PC-9 (cell line): ENCODE measurements at regions not wholly inside any gene's neighbourhood (a gene's known extent, or its start where the extent isn't known, plus 50 kb on each side); places are given as distances from the start of the nearest gene placed in this dataset.

Experiments
- BruUV-seq: library from RNA; stranded (reverse); fragments of 400-500 nt; replicated peaks from 2 replicates; lab custom pipeline; 2021; lab: Mats Ljungman, UMichigan
- CTCF ChIA-PET: fragments of 300-600 bp; sonication (Branson Sonifier 250); formaldehyde crosslinking; loops from one replicate; lab custom pipeline; 2022; ENCODE audit warnings: antibody characterized with exemption; lab: Charles Lee
- POLR2A ChIA-PET: fragments of 300-600 bp; sonication (Branson Sonifier 250); formaldehyde crosslinking; loops from one replicate; lab custom pipeline; 2022; ENCODE audit warnings: antibody characterized with exemption; ENCODE audit not compliant: unreplicated experiment; lab: Charles Lee
- DNase-seq, 2 experiments: peaks; one replicate each; pipeline versions ENCODE4 v3.0.0 to v3.0.0-alpha.2; 2015 to 2022; ENCODE audit warnings: mixed read lengths in 1 of 2
- H2AFZ ChIP-seq: fragments of 200-600 bp; sonication (generic); 2 replicates; pipeline ENCODE4 v1.8.1; 2017; ENCODE audit warnings: antibody characterized with exemption
- H3F3A ChIP-seq: fragments of 200-600 bp; sonication (generic); 2 replicates; pipeline ENCODE4 v1.8.1; 2017; ENCODE audit warnings: antibody characterized with exemption, mild to moderate bottlenecking, low read depth; ENCODE audit not compliant: insufficient read depth
- H3K27ac ChIP-seq: fragments of 200-600 bp; sonication (generic); 2 replicates; pipeline ENCODE4 v1.6.1; 2016; ENCODE audit warnings: mixed run types
- H3K27me3 ChIP-seq: fragments of 200-600 bp; sonication (generic); 2 replicates; pipeline ENCODE4 v1.6.1; 2016; ENCODE audit warnings: low read depth, mixed run types; ENCODE audit not compliant: insufficient read depth
- H3K36me3 ChIP-seq: fragments of 200-600 bp; sonication (generic); 2 replicates; pipeline ENCODE4 v1.6.1; 2016; ENCODE audit warnings: low read depth, mixed run types
- H3K4me1 ChIP-seq: fragments of 200-600 bp; sonication (generic); replicated peaks from 2 replicates; pipeline ENCODE4 v1.6.1; 2016; ENCODE audit warnings: mixed run types; ENCODE audit not compliant: insufficient read depth
- H3K4me2 ChIP-seq: fragments of 200-600 bp; sonication (generic); 2 replicates; pipeline ENCODE4 v1.6.1; 2017; ENCODE audit warnings: mixed run types
- H3K4me3 ChIP-seq: fragments of 200-600 bp; sonication (generic); 2 replicates; pipeline ENCODE4 v1.6.1; 2016; ENCODE audit warnings: mixed run types
- H3K79me2 ChIP-seq: fragments of 200-600 bp; sonication (generic); 2 replicates; pipeline ENCODE4 v1.6.1; 2017; ENCODE audit warnings: low read depth, mixed run types
- H3K9me2 ChIP-seq: fragments of 200-600 bp; sonication (generic); 2 replicates; pipeline ENCODE4 v1.8.1; 2017; ENCODE audit warnings: mild to moderate bottlenecking; ENCODE audit not compliant: insufficient read depth
- H3K9me3 ChIP-seq: fragments of 200-600 bp; sonication (generic); 2 replicates; pipeline ENCODE4 v1.8.1; 2016; ENCODE audit warnings: low read depth; ENCODE audit not compliant: insufficient read depth
- H4K20me1 ChIP-seq: fragments of 200-600 bp; sonication (generic); 2 replicates; pipeline ENCODE4 v1.8.1; 2017; ENCODE audit not compliant: insufficient read depth
- CTCF ChIP-seq: fragments of 200-600 bp; sonication (generic); conservative IDR thresholded peaks from 2 replicates; pipeline ENCODE4 v1.6.1; 2017; ENCODE audit warnings: mixed run types, antibody characterized with exemption, mild to moderate bottlenecking, moderate library complexity
- EZH2 ChIP-seq: fragments of 200-600 bp; sonication (generic); IDR thresholded peaks from 2 replicates; pipeline ENCODE4 v1.8.0; 2017; ENCODE audit warnings: antibody characterized with exemption, low read depth
- intact Hi-C: fragments of 100-400 bp; cut with micrococcal nuclease; formaldehyde crosslinking; loops from one replicate; pipeline ENCODE4 v1.10.0; 2022; ENCODE audit not compliant: unreplicated experiment

- H4K20me1 ChIP-seq, result no peaks in the 10 kb centered on the region
- intact Hi-C loops, result loop anchor here (2.0 to 5.0 kb wide), 6 partner anchors 123 to 427 kb away; partner anchors contain the start of gene SH3BP4
- no peaks in the 10 kb centered on the region; the same call in 1 of the 2 replicates for H3K9me3 ChIP-seq
- peaks cover 39% of the 10 kb centered on the region for H3F3A ChIP-seq
- no peak for TF ChIP-seq EZH2
- TF ChIP-seq CTCF, result no peak
- peak overlapping the region; percentile 67 for H3K4me2 ChIP-seq
- H2AFZ ChIP-seq, result peak overlapping the region; percentile 35; the same call in 1 of the 2 replicates
- ChIA-PET POLR2A (interaction anchor here (0.6 kb wide), 1 partner anchor 10 kb away, joined by 7 read pairs; no protein-coding TSS in a partner anchor), CTCF (interaction anchor here (1.0 to 1.2 kb wide), 2 partner anchors 14 to 16 kb away, joined by 3 read pairs; no protein-coding TSS in a partner anchor)
- no peaks in the 10 kb centered on the region for H3K79me2 ChIP-seq
- peaks cover 75% of the 10 kb centered on the region for H3K4me1 ChIP-seq
- no peaks in the 10 kb centered on the region for H3K27me3 ChIP-seq
- peak; percentile 86 to 96 for DNase-seq
- BruUV-seq, result no TSS peak
- peak overlapping the region; percentile 90 for H3K27ac ChIP-seq
- H3K4me3 ChIP-seq, result no peak overlapping the region
- no peaks in the 10 kb centered on the region for H3K36me3 ChIP-seq
- no peaks in the 10 kb centered on the region for H3K9me2 ChIP-seq
Measured at GRCh38 chr2:234679741-234680687, 183.1 kb upstream of the ARL4C start.

- CTCF ChIA-PET, result interaction anchor here (1.0 kb wide), 1 partner anchor 16 kb away, joined by 3 read pairs; no protein-coding TSS in a partner anchor
- Histone ChIP-seq H3K9me2 (no peaks in the 10 kb centered on the region), H3K4me3 (no peak overlapping the region), H3F3A (peaks cover 39% of the 10 kb centered on the region), H3K4me2 (peak overlapping the region; percentile 67), H3K27ac (peak overlapping the region; percentile 90), H2AFZ (peak overlapping the region; percentile 35; the same call in 1 of the 2 replicates), H3K4me1 (peaks cover 77% of the 10 kb centered on the region), H3K9me3 (no peaks in the 10 kb centered on the region; the same call in 1 of the 2 replicates), H3K27me3 (no peaks in the 10 kb centered on the region), H4K20me1 (no peaks in the 10 kb centered on the region), H3K36me3 (no peaks in the 10 kb centered on the region), H3K79me2 (no peaks in the 10 kb centered on the region)
- BruUV-seq, result no TSS peak
- intact Hi-C loops, result loop anchor here (5.0 kb wide), 3 partner anchors 203 to 303 kb away; partner anchors contain the start of gene SH3BP4
- POLR2A ChIA-PET, result no interaction called here
- TF ChIP-seq EZH2, result no peak
- DNase-seq, result no peak
Measured at GRCh38 chr2:234679301-234679740, 182.4 kb upstream of the ARL4C start.

GRCh38 chr2:234678711-234679110, 181.8 kb upstream of the ARL4C start:
- H3K27me3 ChIP-seq, result no peaks in the 10 kb centered on the region
- ChIA-PET POLR2A (interaction anchor here (0.6 kb wide), 1 partner anchor 271 kb away, joined by 4 read pairs; no protein-coding TSS in a partner anchor), CTCF (no interaction called here)
- BruUV-seq, result no TSS peak
- peak overlapping the region; percentile 90 for H3K27ac ChIP-seq
- H3K79me2 ChIP-seq, result no peaks in the 10 kb centered on the region
- intact Hi-C loops, result loop anchor here (5.0 kb wide), 3 partner anchors 204 to 304 kb away; partner anchors contain the start of gene SH3BP4
- peaks cover 83% of the 10 kb centered on the region for H3K4me1 ChIP-seq
- no peaks in the 10 kb centered on the region for H3K9me2 ChIP-seq
- no peaks in the 10 kb centered on the region; the same call in 1 of the 2 replicates for H3K9me3 ChIP-seq
- no peaks in the 10 kb centered on the region for H4K20me1 ChIP-seq
- peaks cover 39% of the 10 kb centered on the region for H3F3A ChIP-seq
- TF ChIP-seq EZH2 (no peak), CTCF (no peak)
- no peak for DNase-seq
- H2AFZ ChIP-seq, result no peak overlapping the region
- H3K4me3 ChIP-seq, result no peak overlapping the region
- no peaks in the 10 kb centered on the region for H3K36me3 ChIP-seq
- peak overlapping the region; percentile 67; the same call in 1 of the 2 replicates for H3K4me2 ChIP-seq
